ENCODE measurements at regions not wholly inside any gene's neighbourhood (a gene's known extent, or its start where the extent isn't known, plus 50 kb on each side); places are given as distances from the start of the nearest gene placed in this dataset.

- no peaks in the 10 kb centered on the region for H3K4me1 ChIP-seq (ENCODE audit: insufficient read depth, low read length, poor library complexity, severe bottlenecking)
- H3K36me3 ChIP-seq (ENCODE audit: insufficient read depth, low read length) = no peaks in the 10 kb centered on the region
- no peak overlapping the region for H3K4me3 ChIP-seq (ENCODE audit: low read depth, low read length, poor library complexity, severe bottlenecking)
- intact Hi-C loops (cut with micrococcal nuclease; ENCODE audit: unreplicated experiment) = no loop called here
- no peaks in the 10 kb centered on the region for H3K79me2 ChIP-seq (ENCODE audit: insufficient read depth, low read depth, low read length)
- TF ChIP-seq CTCF (conservative IDR thresholded peaks at IDR 0.05; ENCODE audit: low read length) (no peak), EZH2phosphoT487 (IDR thresholded peaks at IDR 0.05; ENCODE audit: borderline replicate concordance, low read depth, low read length) (no peak)
- BruUV-seq (replicated peaks) = no TSS peak
- ChIA-PET POLR2A (interaction anchor here (0.6 kb wide), 2 partner anchors 542 to 862 kb away, joined by 3 read pairs; no protein-coding TSS in a partner anchor), CTCF (ENCODE audit: unreplicated experiment) (no interaction called here)
- no peaks in the 10 kb centered on the region for H3K9me3 ChIP-seq (ENCODE audit: low read length)
- DNase-seq (ENCODE audit: low spot score) = no peak
- H3K27ac ChIP-seq (ENCODE audit: low read depth, low read length, poor library complexity, severe bottlenecking) = no peak overlapping the region
- no peak overlapping the region for H3K4me2 ChIP-seq (ENCODE audit: low read length)
- H2AFZ ChIP-seq (ENCODE audit: low read length) = no peak overlapping the region
- no peaks in the 10 kb centered on the region for H4K20me1 ChIP-seq (ENCODE audit: insufficient read depth, low read length)
- H3K9me2 ChIP-seq (ENCODE audit: insufficient read depth, low read length) = no peaks in the 10 kb centered on the region
These were observed 67.5 kb upstream of the CXCL13 start for GRCh38 chr4:77538144-77538543.

GRCh38 chr4:77538574-77539157 is 67.0 kb upstream of the CXCL13 start:
- no peaks in the 10 kb centered on the region for H3K9me2 ChIP-seq (ENCODE audit: insufficient read depth, low read length)
- BruUV-seq (replicated peaks) = no TSS peak
- POLR2A ChIA-PET = interaction anchor here (0.6 to 0.7 kb wide), 2 partner anchors 34 to 862 kb away, joined by 3 read pairs; no protein-coding TSS in a partner anchor
- no peak overlapping the region for H3K4me2 ChIP-seq (ENCODE audit: low read length)
- no peak for TF ChIP-seq EZH2phosphoT487 (IDR thresholded peaks at IDR 0.05; ENCODE audit: borderline replicate concordance, low read depth, low read length)
- no peak for TF ChIP-seq CTCF (conservative IDR thresholded peaks at IDR 0.05; ENCODE audit: low read length)
- no peak overlapping the region for H3K27ac ChIP-seq (ENCODE audit: low read depth, low read length, poor library complexity, severe bottlenecking)
- DNase-seq (ENCODE audit: low spot score) = no peak
- CTCF ChIA-PET (ENCODE audit: unreplicated experiment) = no interaction called here
- H3K36me3 ChIP-seq (ENCODE audit: insufficient read depth, low read length) = no peaks in the 10 kb centered on the region
- no peak overlapping the region for H2AFZ ChIP-seq (ENCODE audit: low read length)
- no peaks in the 10 kb centered on the region for H3K9me3 ChIP-seq (ENCODE audit: low read length)
- no peaks in the 10 kb centered on the region for H3K79me2 ChIP-seq (ENCODE audit: insufficient read depth, low read depth, low read length)
- H3K4me3 ChIP-seq (ENCODE audit: low read depth, low read length, poor library complexity, severe bottlenecking) = no peak overlapping the region
- H4K20me1 ChIP-seq (ENCODE audit: insufficient read depth, low read length) = no peaks in the 10 kb centered on the region
- intact Hi-C loops (cut with micrococcal nuclease; ENCODE audit: unreplicated experiment) = no loop called here
- H3K4me1 ChIP-seq (ENCODE audit: insufficient read depth, low read length, poor library complexity, severe bottlenecking) = no peaks in the 10 kb centered on the region

Measured in OCI-LY7 (cell line).